ENCODE measurements at regions not wholly inside any gene's neighbourhood (a gene's known extent, or its start where the extent isn't known, plus 50 kb on each side); places are given as distances from the start of the nearest gene placed in this dataset.
"Not testable (repeated sequence)": the region's sequence is repeated elsewhere in the genome, so short reads cannot be mapped to it uniquely, and the experiment has no call there.

DNA sequence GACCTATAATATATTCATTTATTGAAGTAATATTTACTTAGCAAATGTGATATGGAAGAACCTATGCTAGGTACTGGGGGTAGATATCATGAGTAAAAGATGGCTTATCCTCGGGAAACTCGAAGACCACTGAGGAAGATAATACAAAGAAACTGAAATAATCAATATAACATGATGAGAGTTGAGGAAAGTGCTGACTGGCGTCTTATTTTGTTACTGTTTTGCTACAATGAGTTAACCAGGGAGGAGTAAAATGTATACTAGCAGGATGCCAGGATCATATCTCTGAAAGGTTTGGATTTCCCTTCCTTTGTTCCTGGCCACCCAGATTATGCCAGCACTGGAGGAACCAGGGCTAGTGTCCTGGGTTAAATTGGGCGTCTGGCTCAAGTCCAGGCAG is 111.7 kb upstream of the SPATS2L start:
- ATAC-seq (ENCODE audit: poor library complexity) (no peak), DNase-seq (no peak)
- H3K27ac ChIP-seq (ENCODE audit: low read depth in 1 of 2, low read length in 2 of 2): no peak overlapping the region
- H3K4me1 ChIP-seq (ENCODE audit: insufficient read depth, low read length): no peaks in the 10 kb centered on the region
- Mint-ChIP-seq H3K9me3 (no peaks in the 10 kb centered on the region), H3K27ac (no peak overlapping the region), H3K36me3 (ENCODE audit: low read depth) (no peaks in the 10 kb centered on the region), H3K4me1 (ENCODE audit: low read depth) (no peaks in the 10 kb centered on the region), H3K4me3 (no peak overlapping the region), H3K27me3 (peaks cover 43% of the 10 kb centered on the region)
- H3K36me3 ChIP-seq (ENCODE audit: insufficient read depth, low read length): no peaks in the 10 kb centered on the region
- TF ChIP-seq, protein P1, sequence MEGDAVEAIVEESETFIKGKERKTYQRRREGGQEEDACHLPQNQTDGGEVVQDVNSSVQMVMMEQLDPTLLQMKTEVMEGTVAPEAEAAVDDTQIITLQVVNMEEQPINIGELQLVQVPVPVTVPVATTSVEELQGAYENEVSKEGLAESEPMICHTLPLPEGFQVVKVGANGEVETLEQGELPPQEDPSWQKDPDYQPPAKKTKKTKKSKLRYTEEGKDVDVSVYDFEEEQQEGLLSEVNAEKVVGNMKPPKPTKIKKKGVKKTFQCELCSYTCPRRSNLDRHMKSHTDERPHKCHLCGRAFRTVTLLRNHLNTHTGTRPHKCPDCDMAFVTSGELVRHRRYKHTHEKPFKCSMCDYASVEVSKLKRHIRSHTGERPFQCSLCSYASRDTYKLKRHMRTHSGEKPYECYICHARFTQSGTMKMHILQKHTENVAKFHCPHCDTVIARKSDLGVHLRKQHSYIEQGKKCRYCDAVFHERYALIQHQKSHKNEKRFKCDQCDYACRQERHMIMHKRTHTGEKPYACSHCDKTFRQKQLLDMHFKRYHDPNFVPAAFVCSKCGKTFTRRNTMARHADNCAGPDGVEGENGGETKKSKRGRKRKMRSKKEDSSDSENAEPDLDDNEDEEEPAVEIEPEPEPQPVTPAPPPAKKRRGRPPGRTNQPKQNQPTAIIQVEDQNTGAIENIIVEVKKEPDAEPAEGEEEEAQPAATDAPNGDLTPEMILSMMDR (IDR thresholded peaks at IDR 0.05): no peak
- ChIA-PET CTCF (no interaction called here), POLR2A (no interaction called here)
- intact Hi-C loops (cut with DNase I, micrococcal nuclease): no loop called here
- no peak overlapping the region for H3K4me3 ChIP-seq (ENCODE audit: low read length)
- H3K27me3 ChIP-seq (ENCODE audit: control insufficient read depth in 1 of 2, insufficient read depth in 2 of 2, low read length in 2 of 2): peaks cover 7 to 19% of the 10 kb centered on the region in 2 experiments
- H3K9me3 ChIP-seq (ENCODE audit: control insufficient read depth in 1 of 2, insufficient read depth in 1 of 2, low read length in 2 of 2): peaks cover 0 to 4% of the 10 kb centered on the region in 2 experiments

DNA sequence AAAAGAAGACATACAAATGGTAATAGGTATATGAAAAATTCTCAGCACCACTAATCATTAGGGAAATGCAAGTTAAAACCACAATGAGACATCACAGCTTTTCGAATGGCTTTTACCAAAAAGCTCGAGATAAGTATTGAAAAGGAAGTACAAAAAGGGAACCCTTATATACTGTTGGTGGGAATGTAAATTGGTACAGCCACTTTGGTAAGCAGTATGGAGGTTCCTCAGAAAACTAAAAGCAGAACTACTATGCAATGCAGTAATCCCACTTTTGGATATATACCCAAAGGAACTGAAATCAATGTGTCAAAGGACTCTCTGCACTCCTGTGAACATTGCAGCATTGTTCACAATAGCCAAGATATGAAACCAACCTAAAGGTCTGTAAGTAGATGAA is 107.5 kb upstream of the SPATS2L start:
- no peak overlapping the region for H3K4me3 ChIP-seq (ENCODE audit: low read length)
- TF ChIP-seq, protein P1 (IDR thresholded peaks at IDR 0.05): no peak
- H3K4me1 ChIP-seq (ENCODE audit: insufficient read depth, low read length): no peaks in the 10 kb centered on the region
- H3K4me3 Mint-ChIP-seq: no peak overlapping the region
- peak in 2 of 14 experiments; percentile 8 to 10 for DNase-seq
- peaks cover 22% of the 10 kb centered on the region for H3K27me3 Mint-ChIP-seq
- H3K9me3 ChIP-seq (ENCODE audit: control insufficient read depth in 1 of 2, insufficient read depth in 1 of 2, low read length in 2 of 2): peaks cover 0 to 5% of the 10 kb centered on the region in 2 experiments
- no peaks in the 10 kb centered on the region for H3K9me3 Mint-ChIP-seq
- intact Hi-C loops (cut with DNase I, micrococcal nuclease): no loop called here
- peaks cover 8 to 12% of the 10 kb centered on the region in 2 experiments for H3K27me3 ChIP-seq (ENCODE audit: control insufficient read depth in 1 of 2, insufficient read depth in 2 of 2, low read length in 2 of 2)
- POLR2A ChIA-PET: no interaction called here
- H3K36me3 Mint-ChIP-seq (ENCODE audit: low read depth): no peaks in the 10 kb centered on the region
- no peak overlapping the region for H3K27ac Mint-ChIP-seq
- CTCF ChIA-PET: interaction anchor here (1.3 kb wide), 1 partner anchor 13 kb away, joined by 4 read pairs; no protein-coding TSS in a partner anchor
- no peaks in the 10 kb centered on the region for H3K4me1 Mint-ChIP-seq (ENCODE audit: low read depth)
- no peak for ATAC-seq (ENCODE audit: poor library complexity)
- H3K27ac ChIP-seq (ENCODE audit: low read depth in 1 of 2, low read length in 2 of 2): no peak overlapping the region
- no peaks in the 10 kb centered on the region for H3K36me3 ChIP-seq (ENCODE audit: insufficient read depth, low read length)

DNA sequence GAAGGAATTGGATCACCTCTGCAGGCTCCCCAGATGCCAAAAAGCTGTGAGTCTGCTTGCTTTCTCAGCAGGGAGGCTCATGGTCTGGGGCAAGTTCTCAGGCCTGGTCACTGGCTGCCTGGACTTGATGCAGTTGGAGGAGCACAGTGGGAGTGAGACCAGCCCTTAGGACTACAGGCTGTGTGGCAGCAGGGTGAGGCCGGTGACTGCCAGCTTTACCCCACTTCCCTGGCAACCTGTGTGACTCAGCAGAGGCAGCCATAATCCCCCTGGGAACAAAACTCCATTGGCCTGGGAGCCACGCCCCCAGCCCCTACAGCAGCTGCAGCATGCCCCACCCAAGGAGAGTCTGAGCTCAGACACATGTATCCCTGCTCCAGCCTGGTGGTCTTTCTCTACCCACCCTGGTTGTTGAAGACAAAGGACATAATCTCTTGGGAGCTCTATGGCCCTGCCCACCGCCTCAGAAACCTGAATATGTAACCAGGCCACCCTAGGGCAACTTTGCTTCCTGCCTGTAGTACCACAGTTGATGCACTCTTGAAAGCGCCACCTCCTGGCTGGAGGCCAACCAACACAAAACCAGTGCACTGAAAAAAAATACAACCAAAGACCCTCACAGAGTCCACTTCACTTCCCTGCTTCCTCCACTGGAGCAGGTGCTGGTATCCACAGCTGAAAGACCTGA is 106.8 kb upstream of the SPATS2L start:
- Histone ChIP-seq H3K4me3 (ENCODE audit: low read length) (no peak overlapping the region), H3K27me3 (ENCODE audit: control insufficient read depth in 1 of 2, insufficient read depth in 2 of 2, low read length in 2 of 2) (peaks cover 8 to 12% of the 10 kb centered on the region in 2 experiments), H3K4me1 (ENCODE audit: insufficient read depth, low read length) (no peaks in the 10 kb centered on the region), H3K9me3 (ENCODE audit: control insufficient read depth in 1 of 2, insufficient read depth in 1 of 2, low read length in 2 of 2) (peaks cover 0 to 5% of the 10 kb centered on the region in 2 experiments), H3K27ac (ENCODE audit: low read depth in 1 of 2, low read length in 2 of 2) (no peak overlapping the region), H3K36me3 (ENCODE audit: insufficient read depth, low read length) (no peaks in the 10 kb centered on the region)
- Mint-ChIP-seq H3K4me1 (ENCODE audit: low read depth) (no peaks in the 10 kb centered on the region), H3K9me3 (no peaks in the 10 kb centered on the region), H3K36me3 (ENCODE audit: low read depth) (no peaks in the 10 kb centered on the region), H3K4me3 (no peak overlapping the region), H3K27ac (no peak overlapping the region), H3K27me3 (peaks cover 22% of the 10 kb centered on the region)
- intact Hi-C loops (cut with DNase I, micrococcal nuclease): no loop called here
- ChIA-PET POLR2A (no interaction called here), CTCF (interaction anchor here (1.3 kb wide), 1 partner anchor 12 kb away, joined by 4 read pairs; no protein-coding TSS in a partner anchor)
- DNase-seq (no peak), ATAC-seq (ENCODE audit: poor library complexity) (no peak)
- TF ChIP-seq, protein P1 (IDR thresholded peaks at IDR 0.05): no peak

DNA sequence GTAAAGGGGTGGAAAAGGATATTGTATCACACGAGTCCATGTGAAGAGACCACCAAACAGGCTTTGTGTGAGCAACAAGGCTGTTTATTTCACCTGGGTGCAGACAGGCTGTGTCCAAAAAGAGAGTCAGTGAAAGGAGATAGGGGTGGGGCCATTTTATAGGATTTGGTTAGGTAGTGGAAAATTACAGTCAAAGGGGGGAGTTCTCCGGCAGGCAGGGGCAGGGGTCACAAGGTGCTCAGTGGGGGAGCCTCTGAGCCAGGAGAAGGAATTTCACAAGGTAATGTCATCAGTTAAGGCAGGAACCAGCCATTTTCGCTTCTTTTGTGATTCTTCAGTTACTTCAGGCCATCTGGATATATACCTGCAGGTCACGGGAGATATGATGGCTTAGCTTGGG is 104.7 kb upstream of the SPATS2L start:
- POLR2A ChIA-PET; H3K4me3 Mint-ChIP-seq; H3K27ac ChIP-seq (ENCODE audit: low read depth in 1 of 2, low read length in 2 of 2); ATAC-seq (ENCODE audit: poor library complexity); H3K27me3 ChIP-seq (ENCODE audit: control insufficient read depth in 1 of 2, insufficient read depth in 2 of 2, low read length in 2 of 2); H3K9me3 ChIP-seq (ENCODE audit: control insufficient read depth in 1 of 2, insufficient read depth in 1 of 2, low read length in 2 of 2); H3K36me3 Mint-ChIP-seq (ENCODE audit: low read depth); intact Hi-C loops (cut with DNase I, micrococcal nuclease); H3K9me3 Mint-ChIP-seq; CTCF ChIA-PET; DNase-seq; H3K4me3 ChIP-seq (ENCODE audit: low read length); H3K4me1 Mint-ChIP-seq (ENCODE audit: low read depth); H3K36me3 ChIP-seq (ENCODE audit: insufficient read depth, low read length); H3K4me1 ChIP-seq (ENCODE audit: insufficient read depth, low read length); H3K27ac Mint-ChIP-seq: not testable (repeated sequence)
- peaks cover 11% of the 10 kb centered on the region for H3K27me3 Mint-ChIP-seq

Data from CD4-positive, alpha-beta T cell (primary cell).